HCT116 (cell line): ENCODE measurements at regions not wholly inside any gene's neighbourhood (a gene's known extent, or its start where the extent isn't known, plus 50 kb on each side); places are given as distances from the start of the nearest gene placed in this dataset.

Experiments used
- ATAC-seq: fragments of 200-7000 bp; cut with Tn5 transposase; 2 replicates; pipeline ENCODE4 v1.9.1; 2020; ENCODE audit warnings: mild to moderate bottlenecking, moderate library complexity
- BruUV-seq: library from RNA; stranded (reverse); fragments of 400-500 nt; replicated peaks from 2 replicates; lab custom pipeline; 2021; lab: Mats Ljungman, UMichigan
- CTCF ChIA-PET: fragments of 300-600 bp; sonication (Branson Sonifier 250); formaldehyde crosslinking; loops from one replicate; lab custom pipeline; 2021; ENCODE audit warnings: antibody characterized with exemption; lab: Charles Lee
- POLR2A ChIA-PET: fragments of 300-600, 350-600 bp; sonication (Branson Sonifier 250); formaldehyde crosslinking; loops from one replicate; lab custom pipeline; 2021; ENCODE audit warnings: antibody characterized with exemption; lab: Charles Lee
- RAD21 ChIA-PET, 2 experiments: fragments of 300-600 bp; sonication (Branson Sonifier 250); formaldehyde crosslinking; loops; one replicate each; lab custom pipeline; 2023; ENCODE audit warnings: low total read pairs in 2 of 2; ENCODE audit not compliant: uncharacterized antibody in 2 of 2, unreplicated experiment in 2 of 2, low non-redundant PET in 1 of 2; lab: Charles Lee
- DNase-seq: peaks from one replicate; pipeline ENCODE4 v3.0.0-alpha.2; 2010; ENCODE audit warnings: low read depth, low spot score
- H2AFZ ChIP-seq: fragments of 200-600 bp; shearing (Covaris generic), sonication (generic); 2 replicates; pipeline ENCODE4 v1.6.1; 2017; ENCODE audit warnings: low read depth, mixed run types, mixed read lengths, antibody characterized with exemption, low read length; ENCODE audit not compliant: poor library complexity, severe bottlenecking
- H3K27ac ChIP-seq: 2 replicates; pipeline ENCODE4 v1.5.1; 2012; ENCODE audit warnings: low read depth, low read length
- H3K27me3 ChIP-seq: fragments of 200-600 bp; sonication (generic); 2 replicates; pipeline ENCODE4 v1.6.1; 2016; ENCODE audit warnings: mixed run types, low read length, mixed read lengths; ENCODE audit not compliant: insufficient read depth
- H3K36me3 ChIP-seq, 2 experiments: fragments of 200-500 bp in 1 of 2; fragments of 200-600 bp in 1 of 2; sonication (Bioruptor generic) in 1 of 2; sonication (generic) in 1 of 2; 2 replicates each; pipeline versions ENCODE4 v1.5.1 to v1.6.1; 2014 to 2016; ENCODE audit warnings: low read length in 2 of 2, inconsistent platforms in 1 of 2, mixed read lengths in 1 of 2, mixed run types in 1 of 2; ENCODE audit not compliant: insufficient read depth in 2 of 2, control insufficient read depth in 1 of 2
- H3K4me1 ChIP-seq, 2 experiments: fragments of 200-600 bp in 1 of 2; sonication (generic) in 1 of 2; 2 replicates each; pipeline versions ENCODE4 v1.5.1 to v1.6.1; 2012 to 2017; ENCODE audit warnings: low read length in 2 of 2, inconsistent platforms in 1 of 2, mild to moderate bottlenecking in 1 of 2, mixed read lengths in 1 of 2, mixed run types in 1 of 2, moderate library complexity in 1 of 2; ENCODE audit not compliant: insufficient read depth in 2 of 2, control insufficient read depth in 1 of 2
- H3K4me2 ChIP-seq: fragments of 200-600 bp; sonication (generic); 2 replicates; pipeline ENCODE4 v1.6.1; 2017; ENCODE audit warnings: mixed run types, low read length, mixed read lengths
- H3K4me3 ChIP-seq, 2 experiments: fragments of 200-600 bp in 1 of 2; sonication (generic) in 1 of 2; replicated peaks in 1 of 2; 2 replicates each; pipeline ENCODE4 v1.5.1; 2011 to 2016; ENCODE audit warnings: low read length in 2 of 2, control low read depth in 1 of 2, low read depth in 1 of 2, mild to moderate bottlenecking in 1 of 2, mixed read lengths in 1 of 2, mixed run types in 1 of 2
- H3K79me2 ChIP-seq: fragments of 200-600 bp; sonication (generic); 2 replicates; pipeline ENCODE4 v1.6.1; 2017; ENCODE audit warnings: mild to moderate bottlenecking, mixed run types, low read length, moderate library complexity, mixed read lengths; ENCODE audit not compliant: insufficient read depth
- H3K9ac ChIP-seq: fragments of 200-600 bp; sonication (generic); 2 replicates; pipeline ENCODE4 v1.6.1; 2016; ENCODE audit warnings: low read length, mixed read lengths
- H3K9me2 ChIP-seq: fragments of 200-600 bp; sonication (generic), shearing (Covaris generic); 2 replicates; pipeline ENCODE4 v1.6.1; 2017; ENCODE audit warnings: mixed run types, mild to moderate bottlenecking, moderate library complexity; ENCODE audit not compliant: insufficient read depth
- H3K9me3 ChIP-seq, 2 experiments: fragments of 200-500 bp in 1 of 2; fragments of 200-600 bp in 1 of 2; sonication (Bioruptor generic) in 1 of 2; sonication (generic) in 1 of 2; 2 replicates each; pipeline ENCODE4 v1.6.1; 2014 to 2017; ENCODE audit warnings: low read length in 2 of 2, mixed read lengths in 2 of 2, inconsistent platforms in 1 of 2, low read depth in 1 of 2, mild to moderate bottlenecking in 1 of 2, mixed run types in 1 of 2, moderate library complexity in 1 of 2; ENCODE audit not compliant: control insufficient read depth in 1 of 2, insufficient read depth in 1 of 2
- H4K20me1 ChIP-seq: fragments of 200-600 bp; sonication (generic), shearing (Covaris generic); 2 replicates; pipeline ENCODE4 v1.6.1; 2017; ENCODE audit warnings: mixed run types, mild to moderate bottlenecking, moderate library complexity; ENCODE audit not compliant: insufficient read depth
- CEBPB ChIP-seq: IDR thresholded peaks from 2 replicates; pipeline ENCODE4 v1.6.1; 2012; ENCODE audit warnings: low read depth
- FOSL1 ChIP-seq: IDR thresholded peaks from 2 replicates; pipeline ENCODE4 v1.6.1; 2012; ENCODE audit warnings: low read depth
- JUND ChIP-seq: IDR thresholded peaks from 2 replicates; pipeline ENCODE4 v1.6.1; 2012
- POLR2A ChIP-seq: IDR thresholded peaks from 2 replicates; pipeline ENCODE4 v1.7.0; 2011; ENCODE audit warnings: borderline replicate concordance; ENCODE audit not compliant: insufficient read depth, insufficient read length; ENCODE audit errors: extremely low read depth
- POLR2AphosphoS5 ChIP-seq: IDR thresholded peaks from 2 replicates; pipeline ENCODE4 v1.6.1; 2011; ENCODE audit warnings: mild to moderate bottlenecking, low read depth, low read length, moderate library complexity
- SIN3A ChIP-seq: IDR thresholded peaks from 2 replicates; pipeline ENCODE4 v1.6.1; 2012; ENCODE audit warnings: low read depth
- SRF ChIP-seq: IDR thresholded peaks from 2 replicates; pipeline ENCODE4 v1.6.1; 2012; ENCODE audit warnings: low read depth
- TCF7L2 ChIP-seq: IDR thresholded peaks from 2 replicates; pipeline ENCODE4 v1.7.0; 2011; ENCODE audit warnings: borderline replicate concordance, inconsistent platforms; ENCODE audit not compliant: insufficient read depth, insufficient read length; ENCODE audit errors: extremely low read depth
- YY1 ChIP-seq: IDR thresholded peaks from 2 replicates; pipeline ENCODE4 v1.6.1; 2011; ENCODE audit warnings: low read length, low read depth, moderate library complexity, mild to moderate bottlenecking; ENCODE audit not compliant: insufficient replicate concordance; ENCODE audit errors: extremely low read depth
- ZNF274 ChIP-seq: fragments of 200-500 bp; sonication (Bioruptor generic); IDR thresholded peaks from 2 replicates; pipeline ENCODE4 v1.6.1; 2014; ENCODE audit warnings: mild to moderate bottlenecking, low read depth, low read length, inconsistent platforms
- intact Hi-C: fragments of 100-400 bp; cut with micrococcal nuclease; formaldehyde crosslinking; loops from 2 replicates; pipeline ENCODE4 v1.10.0; 2022
- TF ChIP-seq, protein P1 (sequence below), 3 experiments: fragments of 200-600 bp in 1 of 3; sonication (generic) in 1 of 3; IDR thresholded peaks in 2 of 3; conservative IDR thresholded peaks in 1 of 3; 2 replicates each; pipeline ENCODE4 v1.5.1; 2012 to 2017; ENCODE audit warnings: low read depth in 2 of 3, low read length in 2 of 3, antibody characterized with exemption in 1 of 3, borderline replicate concordance in 1 of 3, control low read depth in 1 of 3, mild to moderate bottlenecking in 1 of 3, mixed read lengths in 1 of 3, mixed run types in 1 of 3, moderate library complexity in 1 of 3; ENCODE audit not compliant: insufficient read depth in 1 of 3

DNA sequence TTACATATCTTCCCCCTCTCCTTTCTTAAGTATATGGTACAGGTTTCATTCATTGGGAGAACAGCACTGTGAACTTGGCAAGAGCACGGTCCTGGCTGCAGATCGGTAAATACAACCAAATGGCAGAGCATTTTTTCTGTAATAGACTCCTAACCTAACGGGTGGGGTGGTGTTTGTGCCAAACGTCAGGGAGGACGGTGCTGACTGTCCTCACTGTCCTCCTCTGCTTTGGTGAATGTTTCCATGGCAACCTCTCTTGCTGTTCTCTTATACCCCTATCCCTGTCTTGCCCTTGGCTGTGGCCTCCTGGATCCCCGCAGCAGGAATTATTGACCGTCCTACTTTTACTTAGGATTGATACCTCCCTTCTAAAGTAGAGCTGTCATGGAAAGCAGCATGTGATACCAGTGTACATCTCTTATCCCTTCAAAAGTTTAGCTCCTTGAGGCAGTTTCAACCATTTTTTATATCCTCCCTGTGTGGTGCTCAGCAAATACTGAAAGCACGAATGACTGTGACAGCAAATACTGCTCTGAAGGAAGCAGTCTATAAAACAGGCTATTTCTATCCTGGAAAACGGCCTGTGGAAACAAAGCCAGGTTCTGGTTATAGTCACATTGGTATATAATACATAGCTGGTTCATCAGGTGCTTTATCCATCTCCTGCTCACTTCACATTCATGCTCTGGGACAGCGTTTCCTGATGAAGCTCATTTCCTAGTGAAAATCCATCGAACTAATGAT lies 275.4 kb upstream of the C2CD4B start (continued):
- TF ChIP-seq, protein P1, sequence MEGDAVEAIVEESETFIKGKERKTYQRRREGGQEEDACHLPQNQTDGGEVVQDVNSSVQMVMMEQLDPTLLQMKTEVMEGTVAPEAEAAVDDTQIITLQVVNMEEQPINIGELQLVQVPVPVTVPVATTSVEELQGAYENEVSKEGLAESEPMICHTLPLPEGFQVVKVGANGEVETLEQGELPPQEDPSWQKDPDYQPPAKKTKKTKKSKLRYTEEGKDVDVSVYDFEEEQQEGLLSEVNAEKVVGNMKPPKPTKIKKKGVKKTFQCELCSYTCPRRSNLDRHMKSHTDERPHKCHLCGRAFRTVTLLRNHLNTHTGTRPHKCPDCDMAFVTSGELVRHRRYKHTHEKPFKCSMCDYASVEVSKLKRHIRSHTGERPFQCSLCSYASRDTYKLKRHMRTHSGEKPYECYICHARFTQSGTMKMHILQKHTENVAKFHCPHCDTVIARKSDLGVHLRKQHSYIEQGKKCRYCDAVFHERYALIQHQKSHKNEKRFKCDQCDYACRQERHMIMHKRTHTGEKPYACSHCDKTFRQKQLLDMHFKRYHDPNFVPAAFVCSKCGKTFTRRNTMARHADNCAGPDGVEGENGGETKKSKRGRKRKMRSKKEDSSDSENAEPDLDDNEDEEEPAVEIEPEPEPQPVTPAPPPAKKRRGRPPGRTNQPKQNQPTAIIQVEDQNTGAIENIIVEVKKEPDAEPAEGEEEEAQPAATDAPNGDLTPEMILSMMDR (IDR thresholded peaks at IDR 0.05 in 2 of 3, conservative IDR thresholded peaks at IDR 0.05 in 1 of 3; ENCODE audit: borderline replicate concordance in 1 of 3, insufficient read depth in 1 of 3, low read depth in 2 of 3, low read length in 2 of 3), result no peak
- TF ChIP-seq POLR2A, result no peak
- TF ChIP-seq YY1, result no peak
- no peak for TF ChIP-seq CEBPB
- no peak for TF ChIP-seq SRF
- TF ChIP-seq JUND, result no peak
- TF ChIP-seq FOSL1, result no peak
- no peak for TF ChIP-seq SIN3A
- no peak for TF ChIP-seq TCF7L2
- TF ChIP-seq POLR2AphosphoS5, result no peak

GRCh38 chr15:62444104-62445022 lies 279.3 kb upstream of the C2CD4B start:
- no peaks in the 10 kb centered on the region for H3K9me3 ChIP-seq
- BruUV-seq, result no TSS peak
- H3K9ac ChIP-seq, result no peak overlapping the region
- ChIA-PET CTCF (no interaction called here), POLR2A (no interaction called here), RAD21 (no interaction called here)
- DNase-seq (peak; percentile 10), ATAC-seq (peak; percentile 55; the same call in 1 of the 2 replicates)
- peak overlapping the region; percentile 28 for H3K4me2 ChIP-seq
- H3K27me3 ChIP-seq, result no peaks in the 10 kb centered on the region
- H3K4me3 ChIP-seq, result no peak overlapping the region
- intact Hi-C loops, result no loop called here
- H3K27ac ChIP-seq, result no peak overlapping the region
- H3K79me2 ChIP-seq, result no peaks in the 10 kb centered on the region
- TF ChIP-seq ZNF274 (no peak), FOSL1 (peak; percentile 57)
- no peaks in the 10 kb centered on the region for H3K36me3 ChIP-seq
- H4K20me1 ChIP-seq, result no peaks in the 10 kb centered on the region
- H3K4me1 ChIP-seq, result peaks cover 0 to 15% of the 10 kb centered on the region in 2 experiments; a peak in 2 of 4 replicates
- no peak overlapping the region for H2AFZ ChIP-seq
- no peaks in the 10 kb centered on the region for H3K9me2 ChIP-seq
